Breast epithelium (tissue), 3 donors: ENCODE measurements at regions not wholly inside any gene's neighbourhood (a gene's known extent, or its start where the extent isn't known, plus 50 kb on each side); places are given as distances from the start of the nearest gene placed in this dataset.

Source experiments
- CTCF ChIP-seq, 3 donors: fragments of 450-650 bp; IDR thresholded peaks; one replicate each; pipeline ENCODE4 v1.5.1; 2016 to 2017; ENCODE audit warnings: antibody characterized with exemption in 3 of 3, mild to moderate bottlenecking in 3 of 3, moderate library complexity in 3 of 3
- POLR2A ChIP-seq: fragments of 450-650 bp; IDR thresholded peaks from one replicate; pipeline ENCODE4 v1.6.1; 2016; ENCODE audit warnings: antibody characterized with exemption, mild to moderate bottlenecking, moderate library complexity

- no peak for TF ChIP-seq CTCF (IDR thresholded peaks at IDR 0.05)
- TF ChIP-seq POLR2A = no peak
Measured at GRCh38 chr13:73369095-73369494, 310.3 kb downstream of the KLF5 start.
